Activated T-helper 9 cell treated with anti-CD3 and anti-CD28 coated beads, Interleukin-2, amount 50 U/mL, for 16 hours (primary cell): ENCODE measurements at regions not wholly inside any gene's neighbourhood (a gene's known extent, or its start where the extent isn't known, plus 50 kb on each side); places are given as distances from the start of the nearest gene placed in this dataset.
"Not testable (repeated sequence)": the region's sequence is repeated elsewhere in the genome, so short reads cannot be mapped to it uniquely, and the experiment has no call there.

Experiments
- DNase-seq: peaks from one replicate; pipeline ENCODE4 v3.0.0-alpha.2; 2020; ENCODE audit warnings: low read depth

GRCh38 chr4:128451270-128451905, 163.8 kb upstream of the PGRMC2 start:
- DNase-seq, result no peak

DNA sequence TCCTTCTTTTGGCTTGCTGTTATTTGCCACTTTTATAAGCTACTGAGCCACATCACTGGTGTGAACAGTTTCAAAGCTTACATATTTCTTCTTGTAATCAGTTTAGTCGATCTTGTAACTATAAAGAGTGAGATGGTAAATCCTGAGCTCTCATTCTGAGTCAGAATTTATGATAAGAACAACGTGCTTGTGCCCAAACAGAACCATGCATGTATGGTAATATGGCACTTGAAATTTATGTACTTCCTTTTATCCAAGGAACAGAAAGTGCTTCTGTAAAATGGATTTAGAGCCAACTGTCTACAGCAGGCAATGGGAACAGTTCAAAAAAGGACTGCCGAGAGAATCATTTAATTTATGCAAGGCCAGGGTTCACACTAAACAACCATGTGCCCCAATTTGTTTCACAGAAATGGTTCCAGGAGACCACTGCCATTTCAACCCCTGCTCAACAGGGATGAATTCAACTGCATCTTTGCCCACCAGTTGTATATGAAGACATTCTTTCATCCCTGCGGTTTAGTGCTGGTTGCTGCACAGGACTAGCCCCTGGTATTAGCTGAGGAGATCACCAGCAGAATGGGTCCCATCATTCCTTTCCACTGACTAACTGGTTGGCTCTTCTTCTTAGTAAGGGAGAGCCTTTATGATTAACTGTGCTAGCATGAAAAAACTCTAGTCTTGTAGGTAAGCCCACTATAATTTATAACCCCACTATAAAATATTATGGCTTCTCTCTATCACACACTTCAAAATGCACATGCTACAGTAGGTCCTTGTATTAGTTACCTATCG, 162.9 kb upstream of the PGRMC2 start:
- no peak for DNase-seq

- no peak for DNase-seq
These were observed 161.6 kb upstream of the PGRMC2 start for GRCh38 chr4:128449251-128449650.

- DNase-seq, result no peak
These were observed 157.1 kb upstream of the PGRMC2 start for GRCh38 chr4:128444544-128445302.

DNA sequence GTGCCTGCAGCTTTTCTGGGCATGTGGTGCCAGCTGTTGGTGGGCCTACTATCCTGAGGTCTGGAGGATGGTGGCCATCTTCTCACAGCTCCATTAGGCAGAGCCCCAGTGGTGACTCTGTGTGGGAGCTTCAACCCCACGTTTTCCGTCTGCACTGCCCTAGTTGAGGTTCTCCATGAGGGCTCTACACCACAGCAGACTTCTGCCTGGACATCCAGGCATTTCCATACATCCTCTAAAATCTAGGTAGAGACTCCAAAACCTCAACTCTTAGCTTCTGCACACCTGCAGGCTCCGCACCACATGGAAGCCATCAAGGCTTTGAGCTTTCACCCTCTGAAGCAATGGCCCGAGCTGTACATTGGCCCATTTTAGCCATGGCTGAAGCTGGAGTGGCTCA, 153.3 kb upstream of the PGRMC2 start:
- DNase-seq, result no peak

DNA sequence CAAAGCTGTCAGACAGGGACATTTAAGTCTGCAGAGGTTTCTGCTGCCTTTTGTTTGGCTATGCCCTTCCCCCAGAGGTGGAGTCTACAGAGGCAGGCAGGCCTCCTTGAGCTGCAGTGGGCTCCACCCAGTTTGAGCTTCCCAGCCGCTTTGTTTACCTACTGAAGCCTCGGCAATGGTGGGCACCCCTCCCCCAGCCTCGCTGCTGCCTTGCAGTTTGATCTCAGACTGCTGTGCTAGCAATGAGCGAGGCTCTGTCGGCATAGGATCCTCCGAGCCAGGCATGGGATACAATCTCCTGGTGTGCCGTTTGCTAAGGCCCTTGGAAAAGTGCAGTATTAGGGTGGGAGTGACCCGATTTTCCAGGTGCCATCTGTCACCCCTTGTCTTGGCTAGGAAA, 149.4 kb upstream of the PGRMC2 start:
- not testable (repeated sequence) for DNase-seq

DNA sequence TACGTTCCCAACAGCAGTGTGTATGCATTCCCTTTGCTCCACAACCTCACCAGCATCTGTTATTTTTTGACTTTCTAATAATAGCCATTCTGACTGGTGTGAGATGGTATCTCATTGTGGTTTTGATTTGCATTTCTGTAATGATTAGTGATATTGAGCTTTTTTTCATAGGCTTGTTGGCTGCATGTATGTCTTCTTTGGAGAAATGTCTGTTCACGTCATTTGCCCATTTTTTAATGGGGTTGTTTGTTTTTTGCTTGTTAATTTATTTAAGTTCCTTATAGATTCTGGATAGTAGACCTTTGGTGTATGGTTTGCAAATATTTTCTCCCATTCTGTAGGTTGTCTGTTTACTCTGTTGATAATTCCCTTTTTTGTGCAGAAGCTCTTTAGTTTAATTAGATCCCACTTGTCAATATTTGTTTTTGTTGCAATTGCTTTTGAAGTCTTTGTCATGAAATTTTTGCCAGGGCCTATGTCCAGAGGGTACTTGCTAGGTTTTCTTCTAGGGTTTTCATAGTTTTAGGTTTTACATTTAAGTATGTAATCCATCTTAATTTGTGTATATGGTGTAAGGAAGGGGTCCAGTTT, 141.5 kb upstream of the PGRMC2 start:
- not testable (repeated sequence) for DNase-seq

DNA sequence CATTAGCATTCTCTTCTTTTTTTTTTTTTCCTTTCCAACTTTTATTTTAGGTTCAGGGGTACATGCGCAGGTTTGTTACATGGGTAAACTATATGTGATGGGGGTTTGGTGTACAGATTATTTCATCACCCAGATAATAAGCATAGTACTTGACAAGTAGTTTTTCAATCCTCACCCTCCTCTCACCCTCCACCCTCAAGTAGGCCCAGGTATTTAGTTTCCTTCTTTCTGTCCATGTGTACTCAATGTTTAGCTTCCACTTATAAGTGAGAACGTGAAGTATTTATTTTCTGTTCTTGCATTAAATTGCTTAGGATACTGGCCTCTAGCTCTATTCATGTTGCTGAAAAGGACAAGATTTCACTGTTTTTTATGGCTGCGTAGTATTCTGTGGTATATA, 140.8 kb upstream of the PGRMC2 start:
- no peak for DNase-seq

DNA sequence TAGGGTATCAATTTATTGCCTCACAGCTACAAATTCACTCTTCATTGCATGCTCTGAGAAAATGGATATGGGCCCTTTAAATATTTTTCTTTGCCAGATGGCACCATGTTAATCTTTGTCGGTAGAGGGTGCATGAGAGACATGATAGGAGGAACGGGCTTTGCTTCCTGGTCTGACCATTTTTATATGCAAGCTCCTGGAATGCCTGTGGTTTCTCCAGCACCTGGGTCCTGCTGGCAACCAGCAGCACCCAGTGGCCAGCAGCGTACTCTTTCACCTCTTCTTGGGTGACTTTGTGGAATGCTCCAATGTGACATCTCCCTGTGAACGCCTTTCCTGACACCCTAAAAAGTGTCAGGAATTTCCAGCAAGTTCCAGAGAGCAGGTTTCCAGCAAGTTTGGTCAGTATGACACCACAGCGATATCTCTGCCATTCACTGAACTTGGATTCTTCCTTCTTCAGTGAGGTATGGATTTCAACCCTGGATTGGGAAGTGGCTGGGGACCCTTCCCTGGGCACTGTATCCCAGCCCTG, 140.3 kb upstream of the PGRMC2 start:
- no peak for DNase-seq

DNA sequence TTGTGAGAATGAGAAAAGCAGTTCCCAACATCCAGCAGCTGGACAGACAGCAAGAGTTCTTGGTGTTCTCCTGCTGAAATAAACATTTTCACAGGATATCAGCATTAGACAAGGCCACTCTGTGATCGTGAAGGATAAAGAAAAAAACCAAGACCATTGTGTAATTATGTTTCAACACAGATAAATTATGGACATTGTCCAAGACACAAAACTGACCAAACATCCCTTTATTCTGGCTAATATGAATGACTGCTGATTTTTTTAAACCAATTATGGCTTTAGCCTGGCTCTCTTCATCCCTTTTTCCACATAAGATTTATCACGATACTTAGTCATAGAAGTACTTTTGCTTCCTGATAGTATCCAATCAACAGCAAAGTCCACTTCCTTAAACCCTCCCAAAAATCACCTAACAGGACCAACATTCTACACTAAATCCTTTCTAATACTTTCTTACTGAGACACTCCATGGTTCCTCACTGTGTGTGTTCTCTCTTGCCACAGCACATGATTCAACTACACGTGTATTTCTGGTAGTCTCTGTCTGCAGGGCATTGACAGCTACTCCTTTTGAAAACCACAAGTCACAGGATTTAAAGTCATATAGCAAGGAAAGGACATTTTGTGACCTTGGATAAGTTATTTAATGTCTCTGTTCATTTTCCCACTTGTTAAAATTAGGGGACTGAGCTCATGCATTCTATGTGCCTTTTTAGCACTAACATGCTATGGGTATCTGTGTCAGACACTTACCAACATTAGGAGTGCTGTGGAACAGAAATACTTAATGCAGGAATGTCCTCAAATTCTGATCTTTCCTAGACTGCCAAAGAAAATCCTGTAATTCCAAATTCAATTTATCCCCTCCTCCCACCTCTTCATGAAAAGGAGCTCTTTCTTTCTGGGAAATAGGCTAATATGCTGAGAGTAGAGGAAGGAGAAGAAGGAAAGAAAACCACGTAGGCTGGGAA, 137.2 kb upstream of the PGRMC2 start:
- DNase-seq, result no peak

- DNase-seq, result not testable (repeated sequence)
These were observed 134.7 kb upstream of the PGRMC2 start for GRCh38 chr4:128422296-128422695.

DNA sequence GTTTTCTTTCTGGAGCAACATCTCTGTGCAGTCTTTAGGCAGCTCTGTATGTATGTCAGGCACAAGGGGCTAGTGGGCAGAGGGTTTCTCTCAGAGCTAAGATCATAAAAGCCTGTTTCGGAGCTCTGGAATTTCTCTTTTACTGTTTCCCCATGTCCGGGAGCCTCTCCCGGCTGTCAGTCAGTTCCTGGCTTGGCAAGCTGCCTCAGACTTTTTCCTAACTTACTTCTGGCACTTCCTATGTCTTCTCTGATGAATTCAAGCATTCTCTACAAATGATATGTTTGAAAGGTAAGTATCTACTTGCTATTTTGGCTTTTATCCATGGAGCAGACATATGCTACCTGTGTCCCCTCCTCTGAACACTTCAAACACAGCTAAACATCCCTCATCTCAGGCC, 129.3 kb upstream of the PGRMC2 start:
- no peak for DNase-seq

- no peak for DNase-seq
These were observed 122.4 kb upstream of the PGRMC2 start for GRCh38 chr4:128410037-128410436.

DNA sequence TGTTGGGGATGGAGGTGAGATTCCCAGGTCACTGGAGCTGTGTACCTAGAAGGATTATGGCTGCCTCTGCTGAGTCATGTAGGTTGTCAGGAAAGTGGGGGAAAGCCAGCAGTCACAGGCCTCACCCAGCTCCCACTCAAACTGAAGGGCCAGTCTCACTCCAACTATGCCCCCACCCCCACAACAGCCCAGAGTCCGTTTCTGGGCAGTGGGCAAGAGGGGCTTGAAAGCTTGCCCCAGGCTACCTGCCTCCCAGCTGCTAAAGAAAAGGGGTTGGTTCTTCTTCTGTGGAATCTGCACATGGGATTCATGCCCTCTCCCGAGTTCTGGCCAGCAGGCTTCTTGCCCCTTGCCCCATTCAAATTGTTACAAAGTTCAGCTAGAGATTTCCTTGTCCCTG, 116.0 kb upstream of the PGRMC2 start:
- DNase-seq, result no peak

DNA sequence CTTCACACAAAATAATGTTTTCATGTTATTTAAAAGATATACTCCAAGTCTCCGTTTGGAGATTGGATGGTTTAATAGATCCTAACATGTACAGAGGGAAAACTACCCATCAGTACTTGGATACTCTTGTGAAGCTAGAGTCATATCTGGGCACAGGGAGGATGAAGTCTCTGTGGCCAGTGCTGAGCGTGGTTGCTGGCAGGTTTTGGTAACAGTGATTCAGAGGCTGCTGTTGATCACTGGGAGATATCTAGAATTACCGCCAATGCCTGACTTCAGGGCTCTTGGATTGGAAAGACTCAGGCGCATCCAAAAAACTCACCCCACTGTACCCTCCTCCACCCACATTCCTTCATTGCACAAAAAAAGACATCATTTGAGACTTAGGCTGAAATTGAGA, 107.2 kb upstream of the PGRMC2 start:
- DNase-seq, result no peak

- no peak for DNase-seq
These were observed 105.6 kb upstream of the PGRMC2 start for GRCh38 chr4:128393101-128393704.

GRCh38 chr4:128390475-128390996, 102.9 kb upstream of the PGRMC2 start:
- DNase-seq, result no peak

- no peak for DNase-seq
These were observed 101.2 kb upstream of the PGRMC2 start for GRCh38 chr4:128388796-128389195.

GRCh38 chr4:128388352-128388630, 100.7 kb upstream of the PGRMC2 start:
- DNase-seq, result no peak

DNA sequence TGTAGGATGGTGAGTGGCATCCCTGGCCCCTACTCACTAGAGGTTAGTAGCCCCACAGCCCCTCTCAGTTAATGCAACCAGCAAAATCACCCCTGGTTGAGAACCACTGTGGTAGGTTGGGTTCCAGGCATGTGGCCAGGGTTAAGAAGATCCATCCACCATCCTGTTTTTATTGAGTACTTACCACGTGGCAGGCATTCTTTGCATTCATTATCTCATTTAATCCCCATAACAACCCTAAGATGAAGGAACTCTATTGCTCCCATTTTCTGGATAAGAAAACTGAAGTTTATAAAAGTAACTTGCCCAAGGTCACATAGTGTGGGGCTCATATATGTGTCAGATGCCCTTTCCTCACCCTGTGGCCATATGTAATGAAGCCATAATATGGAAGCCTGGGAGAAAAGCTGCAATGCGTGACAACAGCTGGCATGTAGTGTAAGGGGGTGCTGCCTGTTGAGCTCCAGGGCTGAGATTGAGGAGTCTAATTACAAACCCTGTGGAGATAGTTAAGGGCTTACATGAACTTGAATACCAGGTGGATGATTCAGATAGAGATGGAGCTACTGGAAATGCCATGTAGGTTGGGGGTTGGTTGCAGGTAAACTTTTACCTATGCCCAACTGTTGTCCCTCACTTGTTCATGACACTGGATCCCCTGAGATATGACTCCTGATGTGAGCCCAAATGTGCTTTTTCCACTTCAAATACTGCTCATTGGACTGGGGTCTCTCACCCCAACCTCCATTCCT, 100.2 kb upstream of the PGRMC2 start:
- DNase-seq, result no peak
